ENCODE measurements at regions not wholly inside any gene's neighbourhood (a gene's known extent, or its start where the extent isn't known, plus 50 kb on each side); places are given as distances from the start of the nearest gene placed in this dataset.

- peak; percentile 21; the same call in 1 of the 2 replicates for TF ChIP-seq CTCF (conservative IDR thresholded peaks at IDR 0.05; ENCODE audit: low read length)
- no peak for TF ChIP-seq EZH2phosphoT487 (IDR thresholded peaks at IDR 0.05; ENCODE audit: borderline replicate concordance, low read depth, low read length)
Observed at GRCh38 chr11:105315287-105315686, 175.7 kb upstream of the CARD18 start.

Data from OCI-LY7 (cell line).